ENCODE measurements at regions not wholly inside any gene's neighbourhood (a gene's known extent, or its start where the extent isn't known, plus 50 kb on each side); places are given as distances from the start of the nearest gene placed in this dataset.

DNA sequence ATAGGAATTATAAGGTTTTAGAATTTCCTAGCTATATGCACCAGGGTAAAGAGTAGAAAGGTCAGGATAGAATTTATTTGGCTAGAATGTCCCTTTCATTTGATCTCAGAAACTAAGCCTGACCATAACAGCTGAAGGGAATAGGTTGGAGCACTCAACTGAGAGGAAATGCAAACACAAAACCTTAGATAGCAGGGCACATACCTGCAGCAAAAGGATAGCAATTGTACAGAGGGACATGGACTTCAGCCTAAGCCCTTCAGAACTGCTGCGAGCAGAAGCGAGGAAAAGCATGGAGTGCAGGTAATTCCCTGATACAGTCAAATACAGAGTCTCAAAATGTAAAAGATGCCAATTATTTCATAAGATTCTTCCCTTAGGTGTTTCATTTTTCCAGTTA lies 211.0 kb upstream of the DDI1 start:
- no peak for TF ChIP-seq POLR2A (IDR thresholded peaks at IDR 0.05; ENCODE audit: low read depth, low read length)
- no peak for TF ChIP-seq POLR2AphosphoS5 (IDR thresholded peaks at IDR 0.05; ENCODE audit: low read depth, low read length)

Measured in GM12892 (cell line).